Endothelial cell (in vitro differentiated cells): ENCODE measurements at regions not wholly inside any gene's neighbourhood (a gene's known extent, or its start where the extent isn't known, plus 50 kb on each side); places are given as distances from the start of the nearest gene placed in this dataset.

Experiments used
- DNase-seq: peaks from one replicate; pipeline ENCODE4 v3.0.0; 2021; ENCODE audit warnings: low spot score
- H3K27ac Mint-ChIP-seq: one replicate; pipeline ENCODE4 v1.8.0; 2021; ENCODE audit warnings: mixed read lengths, inconsistent platforms; ENCODE audit not compliant: unreplicated experiment
- H3K27me3 Mint-ChIP-seq: one replicate; pipeline ENCODE4 v1.8.0; 2021; ENCODE audit warnings: mild to moderate bottlenecking, moderate library complexity, mixed read lengths, inconsistent platforms; ENCODE audit not compliant: unreplicated experiment
- H3K36me3 Mint-ChIP-seq: one replicate; pipeline ENCODE4 v1.8.0; 2021; ENCODE audit warnings: mild to moderate bottlenecking, low read depth, mixed read lengths, inconsistent platforms; ENCODE audit not compliant: unreplicated experiment
- H3K4me1 Mint-ChIP-seq: one replicate; pipeline ENCODE4 v1.8.0; 2021; ENCODE audit warnings: mild to moderate bottlenecking, mixed read lengths, inconsistent platforms; ENCODE audit not compliant: unreplicated experiment
- H3K4me3 Mint-ChIP-seq: one replicate; pipeline ENCODE4 v1.8.0; 2021; ENCODE audit warnings: mild to moderate bottlenecking, mixed read lengths, inconsistent platforms; ENCODE audit not compliant: unreplicated experiment
- H3K9me3 Mint-ChIP-seq: one replicate; pipeline ENCODE4 v1.8.0; 2021; ENCODE audit warnings: mixed read lengths, inconsistent platforms; ENCODE audit not compliant: unreplicated experiment
- CTCF ChIP-seq: fragments of 200-600 bp; sonication (generic); IDR thresholded peaks from one replicate; pipeline ENCODE4 v1.5.0; 2021; ENCODE audit warnings: antibody characterized with exemption; ENCODE audit not compliant: unreplicated experiment

GRCh38 chr1:115408533-115408932, 70.5 kb upstream of the NGF start:
- Mint-ChIP-seq H3K4me1 (no peaks in the 10 kb centered on the region), H3K36me3 (no peaks in the 10 kb centered on the region), H3K27me3 (no peaks in the 10 kb centered on the region), H3K27ac (no peak overlapping the region), H3K9me3 (peaks cover 5% of the 10 kb centered on the region), H3K4me3 (no peak overlapping the region)
- no peak for TF ChIP-seq CTCF
- no peak for DNase-seq

- Mint-ChIP-seq H3K36me3 (no peaks in the 10 kb centered on the region), H3K27me3 (no peaks in the 10 kb centered on the region), H3K4me1 (no peaks in the 10 kb centered on the region), H3K9me3 (peaks cover 5% of the 10 kb centered on the region), H3K4me3 (no peak overlapping the region), H3K27ac (no peak overlapping the region)
- no peak for TF ChIP-seq CTCF
- DNase-seq = no peak
These were observed 66.9 kb upstream of the NGF start for GRCh38 chr1:115404911-115405310.

GRCh38 chr1:115402753-115403184, 64.7 kb upstream of the NGF start:
- H3K9me3 Mint-ChIP-seq = peaks cover 5% of the 10 kb centered on the region
- H3K27ac Mint-ChIP-seq = no peak overlapping the region
- no peaks in the 10 kb centered on the region for H3K4me1 Mint-ChIP-seq
- H3K4me3 Mint-ChIP-seq = no peak overlapping the region
- DNase-seq = no peak
- no peak for TF ChIP-seq CTCF
- no peaks in the 10 kb centered on the region for H3K36me3 Mint-ChIP-seq
- H3K27me3 Mint-ChIP-seq = no peaks in the 10 kb centered on the region

- Mint-ChIP-seq H3K4me3 (no peak overlapping the region), H3K9me3 (peaks cover 2% of the 10 kb centered on the region), H3K27me3 (no peaks in the 10 kb centered on the region), H3K36me3 (no peaks in the 10 kb centered on the region), H3K27ac (no peak overlapping the region), H3K4me1 (no peaks in the 10 kb centered on the region)
- TF ChIP-seq CTCF = no peak
- no peak for DNase-seq
These were observed 63.6 kb upstream of the NGF start for GRCh38 chr1:115401676-115402075.

- H3K27ac Mint-ChIP-seq = no peak overlapping the region
- H3K27me3 Mint-ChIP-seq = no peaks in the 10 kb centered on the region
- TF ChIP-seq CTCF = no peak
- H3K36me3 Mint-ChIP-seq = no peaks in the 10 kb centered on the region
- no peaks in the 10 kb centered on the region for H3K9me3 Mint-ChIP-seq
- H3K4me3 Mint-ChIP-seq = no peak overlapping the region
- no peaks in the 10 kb centered on the region for H3K4me1 Mint-ChIP-seq
- no peak for DNase-seq
These were observed 62.8 kb upstream of the NGF start for GRCh38 chr1:115400891-115401290.
